ENCODE measurements at regions not wholly inside any gene's neighbourhood (a gene's known extent, or its start where the extent isn't known, plus 50 kb on each side); places are given as distances from the start of the nearest gene placed in this dataset.
A peak's percentile ranks its signal among the peaks of the same experiment; 100 is the strongest.

DNA sequence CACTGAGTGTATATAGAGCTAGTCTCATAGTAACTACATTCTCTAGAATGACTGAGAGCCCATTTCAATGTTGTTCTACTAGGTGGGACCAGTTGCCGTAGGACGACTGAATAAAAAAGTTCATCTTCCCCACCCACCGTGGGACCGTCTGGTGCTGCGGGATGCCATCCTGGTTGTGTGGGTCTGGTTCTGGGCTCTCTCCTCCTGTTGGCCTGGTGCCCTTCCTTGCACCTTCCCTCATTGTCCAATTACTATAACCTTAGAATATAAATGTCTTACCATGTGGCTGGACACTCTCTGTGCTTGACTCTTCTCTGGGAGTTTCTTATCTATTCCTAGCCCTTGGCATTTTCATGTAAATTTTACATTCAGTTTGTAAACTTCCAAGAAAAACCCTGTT lies 344.4 kb downstream of the TCERG1L start:
- no peaks in the 10 kb centered on the region for H3K27me3 ChIP-seq (ENCODE audit: control insufficient read depth, insufficient read depth, low read length)
- FAIRE-seq (no peak), DNase-seq (ENCODE audit: low read depth) (no peak)
- TF ChIP-seq, protein P1, sequence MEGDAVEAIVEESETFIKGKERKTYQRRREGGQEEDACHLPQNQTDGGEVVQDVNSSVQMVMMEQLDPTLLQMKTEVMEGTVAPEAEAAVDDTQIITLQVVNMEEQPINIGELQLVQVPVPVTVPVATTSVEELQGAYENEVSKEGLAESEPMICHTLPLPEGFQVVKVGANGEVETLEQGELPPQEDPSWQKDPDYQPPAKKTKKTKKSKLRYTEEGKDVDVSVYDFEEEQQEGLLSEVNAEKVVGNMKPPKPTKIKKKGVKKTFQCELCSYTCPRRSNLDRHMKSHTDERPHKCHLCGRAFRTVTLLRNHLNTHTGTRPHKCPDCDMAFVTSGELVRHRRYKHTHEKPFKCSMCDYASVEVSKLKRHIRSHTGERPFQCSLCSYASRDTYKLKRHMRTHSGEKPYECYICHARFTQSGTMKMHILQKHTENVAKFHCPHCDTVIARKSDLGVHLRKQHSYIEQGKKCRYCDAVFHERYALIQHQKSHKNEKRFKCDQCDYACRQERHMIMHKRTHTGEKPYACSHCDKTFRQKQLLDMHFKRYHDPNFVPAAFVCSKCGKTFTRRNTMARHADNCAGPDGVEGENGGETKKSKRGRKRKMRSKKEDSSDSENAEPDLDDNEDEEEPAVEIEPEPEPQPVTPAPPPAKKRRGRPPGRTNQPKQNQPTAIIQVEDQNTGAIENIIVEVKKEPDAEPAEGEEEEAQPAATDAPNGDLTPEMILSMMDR (IDR thresholded peaks at IDR 0.05; ENCODE audit: insufficient read depth, low read length, severe bottlenecking): no peak
- H3K4me3 ChIP-seq (ENCODE audit: low read depth, low read length): no peak overlapping the region
- H3K36me3 ChIP-seq (ENCODE audit: control insufficient read depth, insufficient read depth, low read length): no peaks in the 10 kb centered on the region

DNA sequence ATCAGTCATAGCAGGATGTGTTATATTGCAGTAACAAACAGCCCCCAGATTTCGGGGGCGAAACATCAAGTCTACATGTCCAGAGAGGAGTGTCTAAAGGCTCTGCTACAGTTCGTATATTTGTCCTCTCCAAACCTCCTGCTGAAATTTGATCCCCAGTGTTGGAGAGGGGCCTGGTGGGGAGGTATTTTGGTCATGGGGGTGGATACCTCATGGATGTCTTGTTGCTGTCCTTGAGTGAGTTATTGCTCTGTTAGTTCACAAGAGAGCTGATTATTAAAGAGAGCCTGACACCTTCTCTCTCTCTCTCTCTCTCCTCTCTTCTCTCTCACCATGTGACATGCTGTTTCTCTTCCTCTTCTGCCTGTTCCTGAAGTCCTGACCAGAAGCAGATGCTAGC lies 343.7 kb downstream of the TCERG1L start:
- Histone ChIP-seq H3K27me3 (ENCODE audit: control insufficient read depth, insufficient read depth, low read length) (no peaks in the 10 kb centered on the region), H3K4me3 (ENCODE audit: low read depth, low read length) (no peak overlapping the region), H3K36me3 (ENCODE audit: control insufficient read depth, insufficient read depth, low read length) (no peaks in the 10 kb centered on the region)
- DNase-seq (ENCODE audit: low read depth): no peak
- no peak for FAIRE-seq
- TF ChIP-seq, protein P1 (IDR thresholded peaks at IDR 0.05; ENCODE audit: insufficient read depth, low read length, severe bottlenecking): no peak

DNA sequence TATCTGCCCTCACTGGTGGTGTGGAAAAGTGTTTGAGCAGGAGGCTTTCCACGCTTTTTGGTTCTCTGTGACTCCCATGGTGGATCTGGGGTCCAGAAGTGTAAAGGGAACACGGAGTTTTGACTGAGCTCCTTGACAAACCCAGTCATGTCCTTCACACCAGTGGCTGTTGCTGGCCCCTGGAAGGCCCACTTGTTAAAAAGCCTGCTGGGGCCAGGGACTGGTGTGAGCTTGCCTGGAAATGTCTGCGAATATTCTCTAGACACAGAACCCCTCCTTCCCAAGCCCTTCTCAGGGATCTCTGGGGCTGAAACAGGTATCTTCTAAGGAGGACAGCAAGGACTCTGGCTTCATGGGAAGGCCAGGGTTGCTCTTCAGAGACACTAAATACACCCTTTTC lies 343.0 kb downstream of the TCERG1L start:
- no peaks in the 10 kb centered on the region for H3K27me3 ChIP-seq (ENCODE audit: control insufficient read depth, insufficient read depth, low read length)
- no peaks in the 10 kb centered on the region for H3K36me3 ChIP-seq (ENCODE audit: control insufficient read depth, insufficient read depth, low read length)
- DNase-seq (ENCODE audit: low read depth) (no peak), FAIRE-seq (no peak)
- no peak overlapping the region for H3K4me3 ChIP-seq (ENCODE audit: low read depth, low read length)
- TF ChIP-seq, protein P1 (IDR thresholded peaks at IDR 0.05; ENCODE audit: insufficient read depth, low read length, severe bottlenecking): no peak

DNA sequence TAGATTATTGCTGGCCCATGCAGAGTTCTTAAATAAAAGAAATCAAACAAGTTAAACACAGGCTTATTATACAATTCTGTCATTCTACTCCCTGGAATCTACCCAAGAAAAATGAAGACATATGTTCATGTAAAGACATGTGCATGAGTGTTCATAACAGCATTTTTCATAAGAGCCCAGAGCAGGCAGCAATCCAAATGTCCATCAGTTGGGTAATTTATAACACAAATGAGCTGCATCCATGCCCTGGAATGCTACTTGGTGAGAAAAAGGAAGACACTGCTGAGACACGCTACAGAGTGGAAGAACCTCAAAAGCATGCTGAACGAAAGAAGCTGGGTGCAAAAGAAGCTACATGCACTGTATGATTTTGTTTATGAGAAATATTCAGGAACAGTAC lies 342.6 kb downstream of the TCERG1L start:
- DNase-seq (ENCODE audit: low read depth): peak; percentile 63
- H3K27me3 ChIP-seq (ENCODE audit: control insufficient read depth, insufficient read depth, low read length): no peaks in the 10 kb centered on the region
- no peaks in the 10 kb centered on the region for H3K36me3 ChIP-seq (ENCODE audit: control insufficient read depth, insufficient read depth, low read length)
- TF ChIP-seq, protein P1 (IDR thresholded peaks at IDR 0.05; ENCODE audit: insufficient read depth, low read length, severe bottlenecking): no peak
- no peak overlapping the region for H3K4me3 ChIP-seq (ENCODE audit: low read depth, low read length)
- no peak for FAIRE-seq

DNA sequence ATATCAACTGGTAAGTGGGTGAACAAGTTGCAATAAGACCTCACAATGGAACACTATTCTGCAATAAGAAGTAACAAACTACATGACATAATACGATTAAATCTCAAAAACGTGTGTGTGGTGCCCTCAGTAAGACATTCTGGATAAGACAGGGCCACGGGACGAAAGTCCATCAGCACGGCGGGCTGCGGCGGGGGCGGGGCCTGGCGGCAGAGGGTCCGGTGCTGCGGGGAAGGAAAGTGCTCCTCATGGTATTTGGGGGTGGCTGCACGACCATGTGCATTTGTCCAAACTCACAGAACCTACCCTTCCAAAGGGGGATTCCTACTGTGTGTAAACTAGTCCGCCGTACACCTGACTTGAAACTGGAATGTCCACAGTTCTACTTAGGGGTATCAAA lies 341.8 kb downstream of the TCERG1L start:
- FAIRE-seq (no peak), DNase-seq (ENCODE audit: low read depth) (no peak)
- Histone ChIP-seq H3K4me3 (ENCODE audit: low read depth, low read length) (no peak overlapping the region), H3K36me3 (ENCODE audit: control insufficient read depth, insufficient read depth, low read length) (no peaks in the 10 kb centered on the region), H3K27me3 (ENCODE audit: control insufficient read depth, insufficient read depth, low read length) (no peaks in the 10 kb centered on the region)
- TF ChIP-seq, protein P1 (IDR thresholded peaks at IDR 0.05; ENCODE audit: insufficient read depth, low read length, severe bottlenecking): no peak

DNA sequence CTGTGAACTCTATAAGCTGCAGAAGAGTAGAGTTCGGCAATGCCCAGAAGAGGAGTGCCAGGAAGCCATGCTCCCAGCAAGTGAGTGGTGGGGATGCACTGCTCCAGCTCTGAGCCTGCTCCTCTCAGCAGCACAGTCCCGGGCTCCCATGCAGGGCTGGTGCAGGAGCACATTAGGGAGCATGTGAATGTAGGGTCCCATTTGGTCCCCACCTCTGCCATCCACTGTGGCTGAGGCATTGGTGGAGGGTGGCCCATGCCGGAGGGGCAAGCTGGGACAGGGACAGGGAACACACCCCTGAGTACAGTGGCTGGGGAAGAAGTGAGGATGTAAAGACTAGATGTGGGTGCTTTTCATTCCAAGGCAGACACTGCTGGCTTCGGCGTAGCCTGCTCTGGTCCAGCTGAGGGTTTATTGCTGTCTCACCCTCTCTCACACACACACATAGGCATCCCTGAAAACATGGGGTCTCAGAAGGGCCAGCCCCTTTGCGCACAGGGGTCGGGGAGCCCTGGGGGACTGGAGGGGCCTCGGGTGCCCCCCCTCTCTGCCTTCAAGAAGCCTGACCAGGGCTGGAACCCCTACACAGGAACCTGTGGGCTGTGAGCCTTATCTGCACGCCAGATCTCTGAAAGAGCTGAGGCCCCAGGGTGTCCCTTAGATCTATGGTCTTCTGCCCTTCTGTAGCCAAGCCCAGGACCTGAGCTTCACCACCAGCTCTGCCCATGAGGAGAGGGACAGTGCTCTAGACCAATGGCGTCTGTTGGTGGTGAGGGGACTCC lies 341.0 kb downstream of the TCERG1L start:
- no peak for DNase-seq (ENCODE audit: low read depth)
- Histone ChIP-seq H3K4me3 (ENCODE audit: low read depth, low read length) (no peak overlapping the region), H3K36me3 (ENCODE audit: control insufficient read depth, insufficient read depth, low read length) (no peaks in the 10 kb centered on the region), H3K27me3 (ENCODE audit: control insufficient read depth, insufficient read depth, low read length) (no peaks in the 10 kb centered on the region)
- TF ChIP-seq, protein P1 (IDR thresholded peaks at IDR 0.05; ENCODE audit: insufficient read depth, low read length, severe bottlenecking): no peak
- no peak for FAIRE-seq

All from bronchial epithelial cell (primary cell).